HG03175 (cell line): ENCODE measurements at regions not wholly inside any gene's neighbourhood (a gene's known extent, or its start where the extent isn't known, plus 50 kb on each side); places are given as distances from the start of the nearest gene placed in this dataset.
"Not testable (repeated sequence)": the region's sequence is repeated elsewhere in the genome, so short reads cannot be mapped to it uniquely, and the experiment has no call there.

Experiments
- ATAC-seq: cut with Tn5 transposase; IDR thresholded peaks from one replicate; pipeline ENCODE4 v1.9.1; 2021; ENCODE audit warnings: mild to moderate bottlenecking, moderate library complexity; ENCODE audit not compliant: unreplicated experiment

DNA sequence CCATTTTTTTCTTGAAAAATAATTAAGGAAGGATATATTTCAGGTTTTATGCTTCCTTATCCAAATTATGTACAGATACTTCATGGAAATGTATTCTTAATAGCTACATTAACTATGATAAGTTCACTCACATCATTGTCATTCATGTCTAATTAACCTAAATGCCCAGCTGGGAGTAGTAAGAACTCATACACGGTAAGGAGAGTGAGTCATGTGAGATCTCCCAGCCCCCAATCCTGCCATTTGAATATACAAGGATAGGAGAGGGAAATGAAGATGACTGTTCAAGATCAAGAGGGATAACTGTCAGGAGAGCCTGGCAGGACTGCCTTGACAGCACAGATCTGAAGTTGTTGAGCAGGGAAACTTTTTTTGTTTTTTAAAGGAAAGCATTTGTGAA is 343.4 kb upstream of the USP15 start:
- ATAC-seq: no peak

DNA sequence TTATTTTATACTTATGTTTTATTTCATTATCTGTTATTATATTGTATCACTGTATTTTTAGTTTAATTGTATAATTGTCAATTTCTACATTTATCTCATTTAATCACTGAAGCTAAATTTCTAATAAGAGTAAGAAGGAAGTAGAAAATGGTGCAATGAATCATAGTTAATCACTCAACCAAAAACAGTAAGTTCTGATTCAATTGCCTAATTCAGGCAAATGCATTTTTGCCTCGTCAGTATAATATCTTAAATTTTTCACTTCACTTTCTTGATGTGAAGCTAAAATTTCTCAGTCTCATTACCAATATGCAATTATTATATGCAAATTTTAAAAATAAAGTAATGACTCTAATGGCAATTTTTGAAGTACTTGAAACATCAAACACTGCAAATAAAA is 340.5 kb upstream of the USP15 start:
- ATAC-seq: no peak

DNA sequence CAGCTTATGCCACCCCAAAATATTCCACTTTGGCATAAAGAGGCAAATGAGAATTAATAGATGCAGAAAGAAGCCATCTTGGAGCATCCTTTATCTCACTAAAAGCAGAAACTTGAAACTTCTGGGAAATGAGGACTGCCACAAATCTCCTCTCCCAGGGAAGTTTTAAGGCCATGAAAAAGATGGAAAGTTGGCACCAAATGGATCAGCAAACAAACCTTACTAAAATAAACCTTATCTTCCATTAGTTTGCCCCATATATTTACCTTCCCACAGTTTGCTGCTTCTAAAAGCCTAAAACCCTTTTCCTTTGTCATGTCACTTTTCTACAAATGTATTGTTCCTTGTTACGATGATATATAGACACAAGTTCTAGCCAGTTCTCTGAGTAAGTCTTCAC is 340.0 kb upstream of the USP15 start:
- no peak for ATAC-seq

DNA sequence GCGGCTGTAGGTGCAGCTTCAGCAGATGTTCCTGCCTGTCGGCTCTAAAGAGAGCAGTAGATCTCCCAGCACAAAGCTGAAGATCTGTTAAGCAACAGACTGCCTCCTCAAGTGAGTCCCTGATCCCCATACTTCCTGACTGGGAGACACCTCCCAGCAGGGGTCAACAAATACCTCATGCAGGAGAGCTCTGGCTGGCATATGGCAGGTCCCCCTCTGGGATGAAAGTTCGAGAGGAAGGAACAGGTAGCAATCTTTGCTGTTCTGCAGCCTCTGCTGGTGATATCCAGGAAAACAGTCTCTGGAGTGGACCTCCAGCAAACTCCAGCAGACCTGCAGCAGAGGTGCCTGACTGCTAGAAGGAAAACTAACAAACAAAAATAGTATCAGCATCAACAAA is 337.1 kb upstream of the USP15 start:
- ATAC-seq: no peak

DNA sequence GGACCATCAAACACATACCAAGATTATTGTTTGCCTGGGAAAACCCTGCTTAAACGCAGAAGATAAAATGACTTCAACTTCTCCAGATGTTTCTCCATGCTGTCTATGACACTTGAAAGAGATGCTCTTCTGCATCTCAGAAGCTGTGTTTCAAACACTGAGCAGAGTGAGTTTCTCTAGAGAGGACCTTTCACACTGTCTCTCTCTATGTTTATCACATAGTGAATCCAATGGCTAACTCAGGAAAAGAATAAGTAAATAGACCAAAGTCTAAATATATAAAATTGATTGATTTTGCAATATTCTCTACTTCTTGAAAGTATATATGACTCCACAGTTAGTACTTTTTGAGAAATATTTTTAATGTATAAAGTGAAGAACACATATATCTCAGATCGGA is 325.6 kb upstream of the USP15 start:
- no peak for ATAC-seq

DNA sequence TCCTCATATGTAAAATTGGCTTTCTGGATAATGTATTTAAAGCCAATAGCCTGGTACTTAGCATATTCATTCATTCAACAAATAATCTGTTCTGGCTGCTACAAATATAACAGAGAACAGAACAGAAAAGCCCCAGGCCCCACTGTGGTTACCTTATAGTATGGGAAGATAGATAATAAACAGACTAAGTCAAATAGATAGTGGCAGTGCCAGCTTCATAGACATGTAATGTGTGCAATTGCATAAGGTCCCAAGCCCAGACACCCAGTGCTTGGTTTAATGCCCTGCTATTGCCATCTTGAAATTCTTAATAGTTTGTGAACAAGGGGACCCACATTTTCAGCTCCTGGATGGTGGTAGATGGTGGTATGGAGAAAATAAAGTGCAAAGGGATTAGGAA is 320.2 kb upstream of the USP15 start:
- ATAC-seq: no peak

DNA sequence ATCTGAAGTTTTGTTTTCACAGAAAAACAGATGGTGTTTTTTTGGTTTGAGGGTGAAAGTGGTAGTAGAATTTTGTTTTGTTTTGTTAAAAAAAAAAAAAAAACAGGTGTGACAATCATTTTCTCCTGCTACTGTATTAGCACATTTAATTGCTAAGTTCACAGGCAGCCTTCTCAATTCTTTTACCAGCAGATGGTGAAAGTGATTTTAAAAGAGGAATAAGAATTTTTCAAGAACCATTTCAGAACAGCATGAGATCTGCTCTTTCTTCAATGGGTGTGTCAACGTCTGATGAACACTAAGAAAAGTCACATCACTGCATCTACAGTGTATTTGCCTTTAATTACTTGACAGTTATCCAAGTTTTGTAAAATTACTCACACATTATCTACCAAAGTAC is 303.7 kb upstream of the USP15 start:
- no peak for ATAC-seq

DNA sequence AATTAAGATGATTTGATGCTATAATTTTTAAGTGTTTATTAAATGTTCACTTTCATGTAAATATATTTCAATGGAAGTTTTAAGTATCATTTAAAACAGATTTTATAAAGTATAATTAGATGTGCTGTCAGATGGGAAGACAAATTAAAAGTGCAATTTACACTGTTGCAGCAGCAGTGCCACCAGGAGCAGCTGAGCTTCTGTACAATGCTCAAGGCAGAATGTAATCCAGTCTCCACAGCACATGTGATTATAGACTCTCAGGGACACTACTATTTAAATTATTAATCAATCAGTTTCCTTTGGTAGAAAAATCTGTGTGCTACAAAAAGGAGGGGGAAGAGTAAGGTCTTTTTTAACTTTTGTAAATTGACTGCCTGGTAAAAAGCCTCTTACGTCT is 285.7 kb upstream of the USP15 start:
- no peak for ATAC-seq

DNA sequence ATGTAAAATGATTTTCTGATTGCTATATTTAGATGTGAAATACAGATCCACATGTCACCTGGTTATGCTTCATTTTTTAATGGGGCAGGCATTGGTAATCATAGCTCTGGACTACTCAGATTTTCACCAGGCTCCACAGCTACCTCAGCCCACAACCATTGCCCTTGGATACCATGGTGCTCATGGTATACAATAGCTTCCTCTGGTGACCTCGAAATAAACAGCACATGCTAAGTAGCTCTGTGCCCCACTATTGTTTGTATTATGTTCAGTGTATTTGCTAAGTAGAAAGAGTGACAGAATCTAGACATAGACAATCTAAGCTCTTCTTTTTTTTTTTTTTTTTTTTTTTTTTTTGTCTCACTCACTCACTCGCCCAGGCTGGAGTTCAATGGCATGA is 274.4 kb upstream of the USP15 start:
- ATAC-seq: no peak

DNA sequence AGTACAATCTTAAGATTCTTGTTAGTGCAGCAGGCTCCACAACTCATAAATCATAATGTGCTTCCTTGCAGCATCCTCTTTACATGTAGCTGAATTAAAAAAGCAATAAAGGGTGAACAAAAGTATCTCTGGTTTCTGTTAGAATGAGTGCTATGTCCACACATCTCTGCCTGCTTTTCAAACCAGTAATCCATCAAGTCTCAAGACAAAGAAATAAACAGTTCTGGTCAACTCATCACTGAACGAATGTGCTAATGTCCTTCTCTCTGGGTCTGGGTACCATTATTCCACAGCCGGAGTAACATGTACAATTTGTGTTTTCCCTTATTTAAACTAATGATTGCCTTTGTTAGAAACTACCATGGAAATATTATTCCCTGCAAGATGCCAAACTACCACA is 273.0 kb upstream of the USP15 start:
- ATAC-seq: no peak

DNA sequence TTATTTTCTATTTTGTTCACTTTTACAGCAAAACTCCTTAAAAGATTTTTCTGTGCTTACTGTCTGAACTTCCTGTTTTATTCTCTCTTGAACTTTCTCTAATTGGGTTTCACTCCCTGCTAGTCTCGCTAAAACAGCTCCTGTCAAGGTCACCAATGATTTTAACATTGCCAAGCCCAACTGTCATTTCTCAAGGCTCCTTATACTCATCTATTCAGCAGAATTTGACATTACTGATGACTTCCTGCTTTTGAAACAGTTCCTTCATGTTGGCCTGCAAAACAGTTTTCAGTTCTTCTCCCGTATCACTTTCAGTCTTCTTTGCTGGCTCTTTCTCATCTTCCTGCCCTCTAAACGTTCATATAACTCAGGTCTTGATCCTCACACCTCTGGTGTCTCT is 268.5 kb upstream of the USP15 start:
- no peak for ATAC-seq

DNA sequence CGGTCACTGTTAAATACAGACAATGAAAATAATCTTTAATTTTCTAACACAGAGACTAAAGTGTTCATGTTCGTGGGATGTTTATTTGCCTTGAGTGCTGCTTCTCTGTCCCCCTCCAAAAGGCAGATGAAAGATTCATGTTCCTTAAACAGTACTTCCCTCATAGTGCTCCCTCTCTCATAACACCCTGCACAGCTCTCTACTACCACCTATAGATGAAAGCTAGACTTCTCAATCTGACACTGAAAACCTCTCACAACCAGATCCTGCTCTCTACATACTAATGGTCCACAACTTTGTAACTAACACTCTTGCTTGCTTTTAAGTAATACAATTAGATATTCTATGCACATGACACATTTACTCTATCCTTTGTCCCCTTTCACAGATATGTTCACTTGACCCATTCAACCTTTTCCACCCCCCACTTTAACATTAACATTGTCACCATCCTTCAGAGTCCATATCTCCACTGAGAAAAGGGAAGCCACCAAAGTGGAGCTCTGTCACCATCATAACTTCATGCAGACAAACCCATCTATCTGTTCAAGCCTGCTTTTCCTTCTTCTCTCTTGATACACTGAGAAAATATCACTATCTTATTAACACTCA is 266.4 kb upstream of the USP15 start:
- ATAC-seq: peak; percentile 66

DNA sequence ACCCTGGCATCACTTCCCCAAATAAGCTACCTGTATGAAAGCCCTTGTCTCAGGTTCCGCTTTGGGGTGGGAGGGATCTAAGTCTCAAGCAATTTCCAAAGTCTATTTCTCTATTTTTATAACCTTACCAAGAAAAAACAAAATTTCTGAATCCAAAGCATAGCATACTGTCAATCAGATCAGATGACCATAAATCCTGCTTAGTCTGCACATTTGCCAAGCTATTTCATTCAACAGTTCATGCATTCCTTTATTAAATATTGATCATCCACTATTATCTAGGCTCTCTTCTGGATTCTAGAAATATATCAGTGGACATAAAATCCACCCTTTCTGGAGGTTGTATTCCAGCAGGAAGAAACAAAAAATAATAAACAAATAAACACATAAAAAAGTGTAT is 263.5 kb upstream of the USP15 start:
- ATAC-seq: no peak

DNA sequence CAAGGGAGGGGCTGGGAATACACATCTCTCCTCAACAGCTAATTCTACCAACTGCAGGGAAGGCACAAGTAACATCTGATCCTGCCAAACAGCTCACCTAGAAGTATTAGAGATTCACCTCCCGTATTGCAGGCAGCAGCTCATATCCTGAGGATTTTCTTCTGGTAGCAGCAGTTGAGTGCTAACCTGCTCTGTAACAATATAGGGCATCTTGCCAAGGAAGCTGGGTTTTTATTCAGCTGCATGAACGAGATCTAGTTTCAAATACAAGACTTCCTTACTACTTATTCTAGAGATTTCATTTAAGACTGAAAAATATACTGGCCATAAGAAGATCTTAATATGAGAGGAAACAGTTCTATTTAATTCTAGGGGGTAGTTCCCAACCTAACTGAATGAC is 261.4 kb upstream of the USP15 start:
- no peak for ATAC-seq

DNA sequence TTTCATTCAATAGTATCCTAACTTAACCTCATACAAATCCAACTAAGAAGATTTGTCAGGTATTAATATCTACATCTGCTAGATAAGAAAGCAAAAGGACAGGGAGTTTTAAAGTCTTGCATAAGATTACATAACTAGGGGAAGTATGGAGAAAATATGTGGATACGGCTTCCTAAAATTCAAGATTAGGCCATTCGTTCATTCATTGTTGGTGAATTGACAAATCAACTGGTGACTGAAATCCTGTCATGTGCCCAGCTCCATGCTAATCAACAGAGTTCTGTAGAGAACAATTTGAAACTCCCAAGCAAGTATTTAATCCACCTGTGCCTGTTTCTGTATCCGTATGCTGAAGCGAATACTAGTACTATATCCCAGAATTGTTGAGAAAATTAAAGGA is 260.9 kb upstream of the USP15 start:
- no peak for ATAC-seq

DNA sequence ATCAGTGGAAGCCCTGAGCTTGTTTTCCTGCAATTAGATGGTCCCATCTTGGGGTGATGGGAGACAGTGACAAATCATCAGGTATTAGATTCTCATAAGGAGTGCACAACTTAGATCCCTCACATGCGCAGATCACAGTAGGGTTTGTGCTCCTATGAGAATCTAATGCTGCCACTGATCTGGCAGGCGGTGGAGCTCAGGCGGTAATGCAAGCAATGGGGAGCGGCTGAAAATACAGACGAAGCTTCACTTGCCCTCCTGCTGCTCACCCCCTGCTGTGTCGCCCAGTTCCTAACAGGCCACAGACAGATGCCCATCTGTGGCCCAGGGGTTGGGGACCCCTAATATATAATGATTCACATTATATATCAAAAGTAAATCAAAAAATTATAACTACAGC is 258.8 kb upstream of the USP15 start:
- no peak for ATAC-seq

DNA sequence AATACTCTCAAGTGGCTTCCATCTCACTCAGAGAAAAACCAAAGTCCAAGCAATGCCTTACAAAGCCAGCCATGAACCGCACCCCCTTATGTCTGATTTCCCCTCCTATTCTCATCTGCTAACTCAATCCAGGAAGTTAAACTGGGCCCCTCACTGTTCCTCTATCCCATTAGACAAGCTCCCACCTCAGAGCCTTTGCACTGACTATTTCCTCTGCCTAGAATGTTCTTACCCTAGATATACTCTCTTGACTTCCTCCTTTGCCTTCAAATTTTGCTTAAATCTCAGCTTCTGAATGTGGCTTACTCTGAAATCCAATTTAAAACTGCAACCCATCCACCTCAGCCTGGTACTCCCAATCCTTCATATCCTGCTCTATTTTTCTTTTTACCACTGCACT is 257.0 kb upstream of the USP15 start:
- no peak for ATAC-seq

DNA sequence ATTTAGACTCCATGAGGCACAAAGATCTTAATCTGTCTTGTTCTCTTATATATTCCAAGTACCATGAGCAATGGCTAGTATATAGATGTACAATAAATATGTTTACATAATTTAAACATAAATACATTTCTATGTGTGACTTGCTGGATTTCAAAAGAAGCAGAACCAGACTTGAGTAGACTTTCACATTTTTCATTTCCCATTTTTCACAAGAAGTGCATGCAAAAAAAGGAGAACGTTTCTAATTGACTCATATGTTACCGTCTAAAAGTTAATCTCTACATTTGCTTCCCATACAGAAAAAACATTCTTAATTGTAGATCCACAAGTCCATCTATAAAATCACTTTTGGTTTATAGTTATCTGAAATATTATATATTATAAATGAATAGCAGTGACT is 256.5 kb upstream of the USP15 start:
- ATAC-seq: no peak

DNA sequence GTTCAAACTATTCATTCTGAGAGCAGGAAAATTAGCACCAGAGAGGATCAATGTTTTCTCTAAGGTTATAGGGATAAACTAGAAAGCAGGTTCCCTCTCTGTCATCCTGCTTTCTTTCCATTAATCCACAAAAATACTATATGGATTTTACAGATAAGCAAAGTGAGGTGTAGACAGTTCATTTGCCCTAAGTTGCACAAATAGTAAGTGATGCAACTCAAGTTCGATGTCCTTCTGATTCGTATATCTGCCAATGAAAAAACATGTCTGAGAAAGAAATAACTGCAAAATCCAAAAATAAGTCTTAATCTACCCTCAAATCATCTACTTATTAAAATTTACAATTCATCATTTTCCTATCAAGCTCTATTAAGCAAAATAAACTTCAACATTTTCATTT is 254.6 kb upstream of the USP15 start:
- no peak for ATAC-seq

DNA sequence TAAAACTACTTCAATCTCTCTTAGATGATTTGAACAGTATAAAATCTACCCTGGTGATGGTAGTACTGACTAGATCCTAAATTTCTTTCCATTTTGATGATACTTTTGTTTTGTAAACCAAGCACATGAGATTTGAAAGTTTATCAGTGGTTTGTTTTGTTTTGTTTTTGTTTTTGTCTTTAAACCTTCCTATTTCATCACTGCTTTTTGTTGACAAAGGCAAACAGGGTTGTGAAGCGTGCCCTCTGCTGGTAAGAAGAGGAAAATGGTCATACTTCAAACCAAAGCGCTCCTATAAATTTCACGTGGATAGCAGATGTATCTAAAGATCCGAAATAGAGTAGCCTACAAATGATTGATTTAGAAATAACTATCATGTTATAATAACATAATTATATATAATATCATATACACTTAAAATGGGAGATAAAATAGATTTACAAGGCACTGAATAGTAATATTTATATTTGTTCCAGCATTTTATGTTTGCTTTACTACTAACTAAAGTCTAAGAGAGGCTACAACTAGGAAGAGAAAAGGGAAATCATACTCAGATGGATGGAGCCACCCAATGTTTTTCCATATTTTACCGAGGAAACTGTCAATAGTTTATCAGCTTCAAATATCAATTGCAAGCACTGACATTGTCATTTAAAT is 254.0 kb upstream of the USP15 start:
- ATAC-seq: no peak

DNA sequence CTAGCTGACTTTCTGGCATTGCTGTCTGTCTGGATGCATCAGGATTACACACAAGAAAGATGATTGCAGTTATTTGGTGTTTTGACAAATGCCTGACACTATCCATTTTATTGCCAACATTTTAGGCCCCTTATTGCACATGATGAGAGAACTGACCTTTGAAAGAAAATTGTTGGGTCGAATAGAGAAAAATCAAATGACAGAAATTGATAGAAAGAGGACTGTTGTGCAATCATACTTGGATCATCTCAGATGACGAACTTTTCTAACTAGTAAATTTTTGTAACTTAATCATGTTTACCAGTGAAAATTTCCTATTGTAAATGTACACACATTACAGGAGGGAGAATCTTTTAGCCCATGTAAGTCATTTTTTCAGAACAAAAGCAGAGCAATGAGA is 251.5 kb upstream of the USP15 start:
- no peak for ATAC-seq

DNA sequence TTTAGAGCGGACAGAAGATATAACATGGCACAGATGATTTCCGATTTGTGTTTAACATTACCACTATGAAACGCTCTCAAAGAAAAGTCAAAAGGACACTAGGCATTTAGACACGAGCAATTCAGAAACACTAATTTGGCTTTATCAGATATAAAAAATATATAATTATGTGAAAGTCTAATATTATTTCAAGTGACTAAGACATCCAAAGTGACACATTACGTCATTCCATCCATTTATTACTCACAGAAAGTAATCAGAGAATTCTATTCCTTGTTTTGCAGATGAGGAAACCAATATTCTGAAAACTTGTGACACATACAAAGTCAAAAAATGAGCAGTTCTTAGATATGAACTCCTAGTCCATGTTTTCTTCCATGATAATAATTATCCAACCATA is 250.8 kb upstream of the USP15 start:
- no peak for ATAC-seq

DNA sequence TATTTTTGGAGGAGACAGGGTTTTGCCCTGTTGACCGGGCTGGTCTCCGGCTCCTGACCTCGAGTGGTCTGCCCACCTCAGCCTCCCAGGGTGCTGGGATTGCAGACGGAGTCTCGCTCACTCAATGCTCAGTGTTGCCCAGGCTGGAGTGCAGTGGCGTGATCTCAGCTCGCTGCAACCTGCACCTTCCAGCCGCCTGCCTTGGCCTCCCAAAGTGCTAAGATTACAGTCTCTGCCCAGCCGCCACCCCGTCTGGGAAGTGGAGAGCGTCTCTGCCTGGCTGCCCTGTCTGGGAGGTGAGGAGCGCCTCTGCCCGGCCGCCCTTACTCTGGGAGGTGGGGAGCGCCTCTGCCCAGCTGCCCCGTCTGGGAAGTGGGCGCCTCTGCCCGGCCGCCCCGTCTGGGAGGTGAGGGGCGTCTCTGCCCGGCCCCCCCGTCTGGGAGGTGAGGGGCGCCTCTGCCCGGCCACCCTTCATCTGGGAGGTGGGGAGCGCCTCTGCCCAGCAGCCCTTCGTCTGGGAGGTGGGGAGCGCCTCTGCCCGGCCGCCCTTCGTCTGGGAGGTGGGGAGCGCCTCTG is 249.8 kb upstream of the USP15 start:
- ATAC-seq: not testable (repeated sequence)
